AML-193 (cell line): ENCODE measurements at regions not wholly inside any gene's neighbourhood (a gene's known extent, or its start where the extent isn't known, plus 50 kb on each side); places are given as distances from the start of the nearest gene placed in this dataset.
A peak's percentile ranks its signal among the peaks of the same experiment; 100 is the strongest.

Experiments used
- DNase-seq, 2 experiments: peaks; one replicate each; lab custom pipeline; 2025; lab: John Stamatoyannopoulos, UW

- DNase-seq = no peak
These were observed 643.3 kb upstream of the ARRDC4 start for GRCh38 chr15:97317163-97317562.

DNA sequence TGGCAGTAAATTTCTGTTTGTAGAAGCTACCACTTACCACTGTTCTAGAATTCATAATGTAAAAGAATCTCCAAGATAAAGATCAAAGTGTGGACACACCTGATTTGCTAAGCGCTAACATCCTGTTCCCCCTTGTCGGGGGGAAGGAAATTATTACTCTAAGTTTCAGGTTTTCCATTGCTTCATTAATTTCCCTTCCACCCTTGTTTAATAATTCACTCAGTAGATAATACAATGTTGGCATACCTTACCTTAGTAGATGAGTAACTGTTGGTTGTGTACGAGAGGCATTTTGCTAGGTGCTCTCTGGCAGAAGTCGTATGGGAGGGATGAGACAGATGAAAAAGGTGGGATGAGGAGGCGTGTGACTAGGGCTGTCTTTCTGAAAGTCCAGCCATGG, 641.2 kb upstream of the ARRDC4 start:
- DNase-seq = no peak

DNA sequence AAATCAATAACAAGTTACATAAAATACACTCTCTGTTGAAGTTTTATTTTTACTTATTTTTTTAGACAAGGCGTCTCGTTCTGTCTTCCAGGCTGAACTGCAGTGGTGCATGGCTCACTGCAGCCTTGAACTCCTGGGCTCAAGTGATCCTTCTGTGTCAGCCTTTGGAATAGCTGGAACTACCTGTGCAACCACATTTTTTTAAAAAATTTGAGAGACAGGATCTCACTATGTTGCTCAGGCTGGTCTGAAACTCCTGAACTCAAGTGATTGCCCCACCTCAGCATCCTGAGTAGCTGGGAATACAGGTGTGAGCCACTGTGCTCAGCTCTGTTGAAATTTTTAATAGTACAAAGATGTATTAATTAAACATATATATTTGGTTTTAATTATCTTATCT, 614.3 kb upstream of the ARRDC4 start:
- no peak for DNase-seq

DNA sequence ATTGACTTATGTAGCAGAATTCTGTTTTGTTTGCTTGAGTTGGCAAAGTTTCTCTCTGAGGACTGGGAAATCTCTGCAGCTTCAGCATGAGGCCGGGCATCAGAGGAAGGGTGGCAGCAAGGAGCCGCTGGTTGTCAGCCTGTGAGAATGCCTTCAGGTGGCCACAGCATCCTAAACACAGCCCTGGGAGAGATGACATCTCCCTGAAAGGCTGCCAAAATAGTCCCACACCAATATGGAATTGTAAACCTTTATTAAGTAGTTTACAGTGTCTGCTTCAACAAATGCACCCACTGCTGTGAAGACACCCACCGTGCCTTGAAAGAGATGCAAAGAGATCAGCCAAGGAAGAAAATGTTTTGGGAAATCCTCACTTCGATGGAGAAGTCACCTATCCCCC, 609.7 kb upstream of the ARRDC4 start:
- DNase-seq = no peak

- DNase-seq = no peak
These were observed 577.0 kb upstream of the ARRDC4 start for GRCh38 chr15:97383516-97383915.

GRCh38 chr15:97386940-97387339, 573.6 kb upstream of the ARRDC4 start:
- no peak for DNase-seq

- DNase-seq = no peak
These were observed 559.3 kb upstream of the ARRDC4 start for GRCh38 chr15:97401195-97401594.

- DNase-seq = no peak
These were observed 558.5 kb upstream of the ARRDC4 start for GRCh38 chr15:97401970-97402369.

DNA sequence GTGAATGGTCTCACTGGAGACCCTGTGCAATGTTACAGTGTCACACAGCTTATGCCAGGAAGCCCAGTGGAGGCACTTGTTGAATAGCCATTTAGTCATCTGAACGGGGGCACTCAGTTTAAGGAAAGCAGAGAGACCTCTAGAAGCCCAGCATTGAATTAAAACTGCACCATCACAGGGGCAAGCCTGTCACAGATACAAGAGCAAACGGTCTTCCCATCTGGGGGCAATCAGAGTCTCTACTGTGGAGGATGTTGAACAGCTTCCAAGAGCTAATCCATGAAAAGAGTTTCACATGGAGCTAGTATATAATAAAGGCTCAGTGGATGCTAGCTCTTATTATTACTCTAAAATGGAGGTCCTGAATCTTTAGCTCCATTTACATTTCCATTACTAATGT, 553.7 kb upstream of the ARRDC4 start:
- no peak for DNase-seq

- DNase-seq = no peak
These were observed 549.5 kb upstream of the ARRDC4 start for GRCh38 chr15:97410897-97411575.

- no peak for DNase-seq
These were observed 540.4 kb upstream of the ARRDC4 start for GRCh38 chr15:97420130-97420529.

- no peak for DNase-seq
These were observed 534.9 kb upstream of the ARRDC4 start for GRCh38 chr15:97425596-97425995.

GRCh38 chr15:97443101-97443500, 517.4 kb upstream of the ARRDC4 start:
- DNase-seq = no peak

DNA sequence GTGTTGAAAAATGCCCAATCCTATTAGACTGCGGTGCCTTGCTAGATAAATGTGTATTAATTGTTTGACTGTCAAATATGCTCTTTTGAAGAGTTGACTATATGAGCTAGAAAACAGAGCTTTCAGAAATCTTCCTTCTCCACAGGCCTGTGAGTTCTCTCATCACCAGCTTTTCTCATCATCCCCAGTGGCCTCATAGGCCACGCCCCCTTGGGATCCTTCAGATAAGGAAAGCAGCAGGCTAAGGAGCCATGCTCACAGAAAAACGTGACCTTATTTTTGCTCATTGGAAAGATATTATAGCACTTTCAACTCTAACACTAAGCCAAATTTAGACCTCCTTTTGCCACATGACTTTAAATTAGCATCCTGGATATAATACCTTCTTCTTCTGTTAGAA, 514.4 kb upstream of the ARRDC4 start:
- no peak for DNase-seq

GRCh38 chr15:97456521-97457202, 503.8 kb upstream of the ARRDC4 start:
- DNase-seq = no peak

- DNase-seq = no peak
These were observed 503.2 kb upstream of the ARRDC4 start for GRCh38 chr15:97457203-97457847.

DNA sequence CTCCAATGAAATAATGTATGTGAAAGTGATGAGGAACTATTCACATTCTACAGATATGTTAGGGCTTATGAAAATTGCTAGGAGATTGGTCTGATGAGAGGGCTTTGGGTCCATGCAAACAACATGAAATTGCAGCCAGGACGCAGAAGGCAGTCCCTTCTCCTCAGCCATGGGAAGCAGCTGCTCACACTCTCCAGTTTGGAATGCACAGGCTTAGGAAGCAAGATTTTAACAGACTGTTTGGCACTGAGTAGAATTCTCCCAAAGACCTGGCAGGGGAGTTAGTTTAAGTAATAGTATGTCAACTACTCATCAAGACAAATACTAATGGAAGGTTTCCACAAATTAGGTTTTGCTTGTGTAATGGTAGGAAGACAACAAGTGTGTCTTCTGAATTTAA, 500.7 kb upstream of the ARRDC4 start:
- no peak for DNase-seq

- DNase-seq = no peak
These were observed 499.3 kb upstream of the ARRDC4 start for GRCh38 chr15:97461226-97461625.

DNA sequence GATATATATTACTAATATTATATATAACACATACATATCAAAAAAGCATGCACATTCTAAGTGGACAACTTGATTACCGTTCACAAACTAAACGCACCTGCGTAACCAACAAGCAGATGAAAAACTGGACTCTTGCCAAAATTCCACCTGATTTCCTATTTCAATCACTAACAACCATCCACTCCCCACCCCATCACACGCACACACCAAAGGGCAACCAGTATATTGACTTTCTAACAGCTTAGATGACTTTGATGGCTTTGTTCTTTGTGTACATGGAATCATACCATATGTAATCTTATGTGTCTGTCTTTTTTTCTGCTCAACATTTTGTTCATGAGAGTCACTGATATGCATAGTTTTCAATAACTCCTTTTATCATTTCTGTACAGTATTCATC, 496.8 kb upstream of the ARRDC4 start:
- DNase-seq = no peak

GRCh38 chr15:97470417-97470816, 490.1 kb upstream of the ARRDC4 start:
- DNase-seq = no peak

DNA sequence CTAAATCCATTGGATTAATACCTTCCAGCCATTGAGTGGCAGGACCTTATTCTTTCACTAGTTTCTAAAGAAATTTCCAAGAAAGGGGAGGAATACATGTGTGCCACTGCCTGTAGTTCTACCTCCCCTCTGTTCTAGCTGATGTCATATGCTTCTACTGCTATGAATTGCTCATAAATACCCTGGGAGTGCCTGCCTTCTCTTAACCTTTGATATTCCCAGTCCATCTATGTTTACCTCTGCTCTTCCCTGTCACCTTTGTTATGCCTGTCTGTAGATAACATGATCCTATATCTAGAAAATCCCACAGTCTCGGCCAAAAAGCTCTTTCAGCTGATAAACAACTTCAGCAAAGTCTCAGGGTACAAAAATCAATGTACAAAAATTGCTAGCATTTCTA, 486.9 kb upstream of the ARRDC4 start:
- DNase-seq = no peak

DNA sequence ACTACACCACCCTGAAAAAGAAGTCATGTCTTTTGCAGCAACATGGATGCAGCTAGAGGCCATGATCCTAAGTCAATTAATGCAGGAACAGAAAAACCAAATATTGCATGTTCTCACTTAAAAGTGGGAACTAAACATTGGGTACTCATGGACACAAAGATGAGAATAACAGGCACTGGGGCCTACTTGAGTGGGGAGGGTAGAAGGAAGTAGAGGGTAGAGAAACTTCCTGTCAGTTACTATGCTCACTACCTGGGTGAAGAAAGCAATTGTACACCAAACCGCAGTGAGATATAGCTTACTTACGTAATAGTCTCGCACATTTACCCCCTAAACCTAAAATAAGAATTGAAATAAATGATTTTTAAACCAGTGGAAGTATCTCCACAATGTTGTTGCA, 480.5 kb upstream of the ARRDC4 start:
- DNase-seq = peak; percentile 45 to 51

DNA sequence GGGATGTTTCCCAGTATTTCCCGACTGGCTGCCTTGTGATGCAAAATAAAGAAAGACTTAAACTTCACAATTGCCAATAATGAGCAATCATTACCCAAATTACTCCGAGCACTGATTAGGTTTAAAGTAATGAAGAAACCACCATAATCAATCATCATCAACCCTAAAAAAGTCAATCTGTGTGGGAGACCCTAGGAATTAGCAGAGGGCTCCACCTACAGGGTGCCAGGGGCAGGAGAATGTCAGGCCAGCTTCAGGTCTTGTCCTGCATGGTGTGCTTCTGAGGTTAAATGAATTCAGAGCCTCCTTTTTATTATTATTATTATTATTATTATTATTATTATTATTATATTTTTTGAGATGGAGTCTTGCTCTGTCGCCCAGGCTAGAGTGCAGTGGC, 478.0 kb upstream of the ARRDC4 start:
- DNase-seq = no peak

- DNase-seq = no peak
These were observed 477.3 kb upstream of the ARRDC4 start for GRCh38 chr15:97483232-97483631.
